GM12874 (cell line): ENCODE measurements at regions not wholly inside any gene's neighbourhood (a gene's known extent, or its start where the extent isn't known, plus 50 kb on each side); places are given as distances from the start of the nearest gene placed in this dataset.

Experiments used
- CTCF ChIP-seq: IDR thresholded peaks from 2 replicates; pipeline ENCODE4 v1.5.1; 2011; ENCODE audit warnings: low read depth, mild to moderate bottlenecking, control low read depth, low read length, moderate library complexity; ENCODE audit not compliant: insufficient read depth

GRCh38 chr3:177249203-177249602, 51.9 kb upstream of the TBL1XR1 start:
- no peak for TF ChIP-seq CTCF

- no peak for TF ChIP-seq CTCF
Observed at GRCh38 chr3:177250151-177250550, 52.9 kb upstream of the TBL1XR1 start.

GRCh38 chr3:177251755-177252154, 54.5 kb upstream of the TBL1XR1 start:
- no peak for TF ChIP-seq CTCF

DNA sequence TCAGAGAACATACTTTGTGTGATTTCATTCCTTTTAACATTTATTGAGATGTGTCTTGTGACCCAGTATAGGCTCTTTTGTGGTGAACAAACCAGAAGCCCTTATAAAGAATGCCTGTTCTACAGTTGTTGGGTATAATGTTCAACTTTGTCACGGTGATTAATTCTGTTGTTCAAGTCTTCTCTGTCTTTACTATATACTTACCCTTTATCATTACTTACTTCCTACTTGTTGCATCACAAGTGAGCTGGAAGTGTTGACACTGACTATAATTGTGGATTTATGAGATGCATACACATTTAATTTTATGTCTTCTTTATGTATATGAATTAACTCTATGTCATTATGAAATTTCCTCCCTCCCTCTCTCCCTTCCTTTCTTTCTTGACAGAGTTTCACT, 59.7 kb upstream of the TBL1XR1 start:
- TF ChIP-seq CTCF = no peak

DNA sequence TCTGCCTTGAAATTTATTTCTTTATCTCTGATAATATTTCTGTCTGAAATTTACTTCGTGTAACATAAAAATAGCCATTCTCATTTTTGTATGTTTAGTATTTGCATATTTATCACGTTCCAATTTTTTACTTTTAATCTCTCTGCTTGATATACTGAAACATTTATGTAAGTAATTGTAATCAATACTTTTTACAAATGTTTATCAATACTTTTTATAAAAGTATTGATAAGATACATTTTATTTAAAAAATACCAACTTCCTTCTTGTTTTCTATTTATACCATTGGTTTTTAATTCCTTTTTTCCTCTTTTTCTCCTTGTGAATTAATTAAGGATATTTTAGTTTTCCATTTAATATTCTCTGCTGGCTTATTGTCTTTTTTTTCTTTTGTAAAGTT, 60.3 kb upstream of the TBL1XR1 start:
- no peak for TF ChIP-seq CTCF

DNA sequence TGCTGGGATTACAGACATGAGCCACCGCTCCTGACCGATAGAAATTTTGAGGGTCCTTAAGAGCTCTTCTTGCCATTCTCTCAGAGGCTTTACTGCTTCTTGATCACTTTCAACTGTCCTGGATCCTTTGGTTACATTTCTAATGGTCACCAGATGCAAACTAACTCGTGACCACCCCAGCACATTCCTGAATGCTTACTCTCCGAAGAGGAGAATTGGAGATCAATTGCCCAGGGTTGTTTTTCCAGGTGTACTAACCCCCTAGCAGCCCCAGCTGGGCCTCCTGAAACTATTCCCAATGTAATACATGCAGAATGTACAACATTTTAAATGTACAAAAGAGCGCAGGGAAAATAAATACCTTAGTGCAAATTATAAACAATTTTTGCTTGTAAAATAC, 65.1 kb upstream of the TBL1XR1 start:
- no peak for TF ChIP-seq CTCF

GRCh38 chr3:177263615-177264368, 66.5 kb upstream of the TBL1XR1 start:
- no peak for TF ChIP-seq CTCF
